Left ventricle myocardium inferior (tissue), 1 donor: ENCODE measurements at regions not wholly inside any gene's neighbourhood (a gene's known extent, or its start where the extent isn't known, plus 50 kb on each side); places are given as distances from the start of the nearest gene placed in this dataset.
A peak's percentile ranks its signal among the peaks of the same experiment; 100 is the strongest.

Experiments used
- DNase-seq: peaks from one replicate; pipeline ENCODE4 v3.0.0-alpha.2; 2020
- H3K27ac ChIP-seq: fragments of 200-600 bp; replicated peaks from 2 replicates; pipeline ENCODE4 v1.8.0; 2021
- H3K27me3 ChIP-seq: fragments of 200-600 bp; 2 replicates; pipeline ENCODE4 v1.8.0; 2021; ENCODE audit warnings: low read depth
- H3K36me3 ChIP-seq: fragments of 200-600 bp; 2 replicates; pipeline ENCODE4 v1.8.0; 2021
- H3K4me1 ChIP-seq: fragments of 200-600 bp; 2 replicates; pipeline ENCODE4 v1.8.0; 2021
- H3K4me3 ChIP-seq: fragments of 200-600 bp; 2 replicates; pipeline ENCODE4 v1.8.0; 2021; ENCODE audit warnings: mild to moderate bottlenecking, moderate library complexity
- H3K9me3 ChIP-seq: fragments of 200-600 bp; replicated peaks from 2 replicates; pipeline ENCODE4 v1.8.0; 2021
- CTCF ChIP-seq: fragments of 200-600 bp; IDR thresholded peaks from 2 replicates; pipeline ENCODE4 v1.8.0; 2021; ENCODE audit warnings: antibody characterized with exemption, mild to moderate bottlenecking, borderline replicate concordance
- intact Hi-C: fragments of 100-400 bp; cut with micrococcal nuclease; formaldehyde crosslinking; loops from one replicate; pipeline ENCODE4 v1.11.0; 2022
- donor health status: DM: no; HTN: yes; CAD: no; lungs with severe emphysema.

- peaks cover 27% of the 10 kb centered on the region for H3K4me1 ChIP-seq
- no peaks in the 10 kb centered on the region for H3K9me3 ChIP-seq
- intact Hi-C loops = no loop called here
- H3K27ac ChIP-seq = no peak overlapping the region
- no peak overlapping the region for H3K4me3 ChIP-seq
- no peaks in the 10 kb centered on the region for H3K36me3 ChIP-seq
- DNase-seq = no peak
- H3K27me3 ChIP-seq = no peaks in the 10 kb centered on the region
- TF ChIP-seq CTCF = no peak
Observed at GRCh38 chr3:194246709-194247349, 104.3 kb downstream of the CPN2 start.

GRCh38 chr3:194247350-194247740, 103.8 kb downstream of the CPN2 start:
- peaks cover 2% of the 10 kb centered on the region for H3K27me3 ChIP-seq
- TF ChIP-seq CTCF = no peak
- no peak overlapping the region for H3K4me3 ChIP-seq
- H3K9me3 ChIP-seq = no peaks in the 10 kb centered on the region
- H3K27ac ChIP-seq = no peak overlapping the region
- intact Hi-C loops = no loop called here
- H3K36me3 ChIP-seq = no peaks in the 10 kb centered on the region
- H3K4me1 ChIP-seq = peaks cover 27% of the 10 kb centered on the region
- no peak for DNase-seq

- H3K4me1 ChIP-seq = peaks cover 32% of the 10 kb centered on the region
- H3K4me3 ChIP-seq = no peak overlapping the region
- H3K27ac ChIP-seq = no peak overlapping the region
- no peaks in the 10 kb centered on the region for H3K36me3 ChIP-seq
- TF ChIP-seq CTCF = no peak
- intact Hi-C loops = no loop called here
- peaks cover 5% of the 10 kb centered on the region for H3K27me3 ChIP-seq
- no peak for DNase-seq
- no peaks in the 10 kb centered on the region for H3K9me3 ChIP-seq
Observed at GRCh38 chr3:194249323-194250097, 101.6 kb downstream of the CPN2 start.

GRCh38 chr3:194250098-194251002, 100.8 kb downstream of the CPN2 start:
- Histone ChIP-seq H3K27ac (peak overlapping the region; percentile 2), H3K4me1 (peaks cover 35% of the 10 kb centered on the region), H3K36me3 (no peaks in the 10 kb centered on the region), H3K4me3 (peak overlapping the region; percentile 44), H3K27me3 (peaks cover 5% of the 10 kb centered on the region), H3K9me3 (no peaks in the 10 kb centered on the region)
- peak; percentile 88 for DNase-seq
- intact Hi-C loops = no loop called here
- no peak for TF ChIP-seq CTCF

- H3K4me3 ChIP-seq = peak overlapping the region; percentile 44
Observed at GRCh38 chr3:194251007-194251406, 100.1 kb downstream of the CPN2 start.

More at GRCh38 chr3:194251007-194251406, 100.1 kb downstream of the CPN2 start:
- Histone ChIP-seq H3K9me3 (no peaks in the 10 kb centered on the region), H3K27ac (no peak overlapping the region), H3K4me1 (peaks cover 39% of the 10 kb centered on the region), H3K36me3 (no peaks in the 10 kb centered on the region), H3K27me3 (peaks cover 5% of the 10 kb centered on the region)
- DNase-seq = no peak
- intact Hi-C loops = no loop called here
- no peak for TF ChIP-seq CTCF
